Putamen (tissue), 1 donor: ENCODE measurements at regions not wholly inside any gene's neighbourhood (a gene's known extent, or its start where the extent isn't known, plus 50 kb on each side); places are given as distances from the start of the nearest gene placed in this dataset.

ENCODE experiments used
- DNase-seq: peaks from one replicate; pipeline ENCODE4 v3.0.0-alpha.2; 2016; ENCODE audit warnings: low spot score

DNA sequence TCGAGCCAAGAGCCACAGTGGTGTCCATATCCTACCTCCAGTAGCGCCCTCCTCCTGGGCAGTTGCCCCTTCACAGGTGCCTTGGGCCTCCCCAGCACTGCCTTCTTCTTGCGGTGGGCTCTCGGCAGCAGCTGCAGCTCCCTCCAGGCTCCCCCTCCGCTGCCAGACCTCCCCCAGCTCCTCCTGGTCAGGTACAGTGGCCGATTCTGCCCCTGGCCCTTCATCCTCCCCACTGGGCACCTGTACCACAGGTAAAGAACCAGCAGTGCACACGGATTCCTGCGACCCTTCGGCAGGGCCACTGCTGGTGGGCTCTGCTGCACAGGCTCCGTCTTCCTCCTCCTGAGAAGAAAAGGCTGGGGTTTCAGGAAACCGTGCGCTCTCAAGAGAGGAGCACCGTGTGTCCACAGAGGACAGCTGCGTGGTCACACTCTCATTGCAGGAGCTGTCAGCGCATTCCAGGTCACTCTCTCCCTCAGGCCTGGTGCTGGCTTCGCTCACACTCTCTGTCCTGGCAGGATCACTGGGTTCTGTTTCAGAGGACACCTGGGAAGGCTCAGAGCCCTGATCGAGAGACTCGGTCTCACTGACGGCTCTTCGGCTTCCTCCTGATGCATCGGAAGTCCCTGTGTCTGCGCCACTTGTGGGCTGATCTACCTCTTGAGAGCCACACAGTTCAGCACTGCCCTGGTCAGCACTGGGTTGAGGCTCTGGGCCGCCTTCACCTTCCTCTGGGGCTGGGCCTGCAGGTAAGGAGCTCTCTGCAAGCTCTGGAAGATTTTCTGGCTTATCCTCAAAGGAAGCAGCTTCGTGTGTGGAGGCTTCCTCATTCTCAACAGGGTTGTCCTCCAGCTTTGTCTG lies 147.4 kb upstream of the STK17B start:
- DNase-seq: no peak

DNA sequence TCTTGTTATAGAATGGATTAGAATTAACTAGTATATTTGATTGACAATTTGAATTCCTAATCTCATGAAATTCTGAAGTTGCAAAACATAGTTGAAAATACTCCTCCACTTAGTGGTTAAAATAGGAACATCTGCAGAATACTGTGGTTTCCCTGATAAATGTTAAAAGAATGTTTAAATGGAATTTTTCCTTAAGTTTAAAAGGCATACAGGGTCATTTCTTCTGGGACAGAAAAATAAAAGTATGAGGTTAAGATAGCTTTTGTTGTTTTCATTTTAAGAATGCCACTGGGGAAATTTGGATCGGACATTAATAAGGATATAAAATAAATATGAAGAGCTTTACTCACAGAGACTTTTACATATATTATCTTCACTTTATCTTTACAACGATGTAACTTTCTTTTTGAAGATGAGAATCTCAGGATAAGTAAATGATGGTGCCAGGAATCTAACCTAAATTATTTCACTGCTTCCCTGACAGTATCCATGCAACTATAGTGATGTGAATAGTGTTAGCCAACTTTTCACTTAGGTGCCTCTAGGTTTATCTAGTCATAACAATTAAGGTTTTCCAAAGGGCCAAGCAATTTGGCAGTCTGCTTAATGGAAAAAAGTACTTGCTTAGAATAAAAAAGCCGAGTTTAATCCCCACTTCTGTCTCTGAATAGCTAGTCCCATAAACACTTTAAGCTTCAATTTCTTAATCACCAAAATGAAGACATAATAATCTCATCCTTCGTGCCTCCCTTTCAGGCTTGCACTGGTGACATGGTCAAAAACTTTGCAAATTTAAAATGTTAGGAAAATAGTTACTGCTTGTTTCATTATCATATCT lies 151.8 kb upstream of the STK17B start:
- DNase-seq: peak; percentile 33

DNA sequence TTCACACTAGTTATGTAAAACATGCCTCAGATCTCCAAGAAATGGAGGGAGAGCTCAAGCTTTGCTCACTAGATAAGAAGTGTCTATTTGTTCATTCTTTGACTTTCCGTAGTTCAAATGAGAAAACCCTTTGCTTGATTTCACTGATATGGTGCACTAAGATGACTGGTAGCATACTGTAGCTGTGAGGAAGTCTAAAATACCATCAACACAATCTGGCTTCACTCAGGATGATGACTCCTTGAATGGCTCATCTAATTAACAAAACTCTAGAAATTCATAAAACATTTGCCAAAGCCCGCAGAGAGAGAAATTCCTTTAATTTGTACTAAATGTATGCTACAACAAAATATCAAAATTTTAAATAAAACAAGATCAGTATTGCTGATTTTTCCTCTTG lies 152.8 kb upstream of the STK17B start:
- no peak for DNase-seq

DNA sequence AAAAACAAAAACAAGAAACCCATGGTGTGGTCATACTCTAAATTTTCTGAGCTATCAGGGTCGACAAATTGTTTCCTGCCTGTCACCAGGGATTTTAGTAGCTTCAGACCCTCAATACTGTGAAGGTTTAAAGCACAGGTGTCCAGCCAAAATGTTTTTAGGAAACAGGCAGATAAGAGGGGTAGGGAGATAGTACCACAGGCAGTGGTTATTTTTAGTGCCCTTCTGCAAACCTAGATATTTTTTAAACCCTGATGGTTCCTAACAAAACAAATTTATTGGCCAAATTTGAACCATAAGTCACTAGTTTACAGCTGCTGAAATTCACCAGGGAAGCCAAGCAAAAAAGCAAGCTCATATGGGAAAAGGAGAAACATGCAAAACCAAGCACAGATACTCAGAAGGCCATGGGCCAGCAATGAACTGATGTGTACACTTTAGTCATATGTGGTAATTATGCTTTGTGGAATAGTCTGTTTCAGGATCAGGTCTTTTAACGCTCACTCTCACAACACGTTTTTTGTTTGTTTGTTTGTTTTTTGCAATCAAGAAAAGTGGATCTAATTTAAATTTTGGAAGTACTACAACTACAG lies 156.8 kb upstream of the STK17B start:
- DNase-seq: no peak

DNA sequence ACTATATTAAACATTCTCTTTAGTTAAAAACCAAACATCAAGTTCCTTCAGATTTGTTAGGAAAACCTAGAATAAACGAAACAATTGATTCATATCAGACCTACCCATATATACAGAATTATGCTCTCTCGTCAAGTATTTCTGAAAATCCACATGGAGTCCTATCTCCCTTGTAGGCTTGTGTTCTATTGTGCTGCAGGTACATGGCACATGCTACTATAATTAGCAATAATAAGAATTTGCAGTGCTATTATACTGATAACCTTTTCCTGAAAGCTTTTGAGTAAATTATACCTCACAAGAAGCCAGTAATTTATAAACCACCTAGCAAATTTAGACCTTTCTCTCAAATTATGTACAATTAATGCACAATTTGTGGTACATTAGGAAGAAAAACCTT lies 158.6 kb upstream of the STK17B start:
- no peak for DNase-seq

DNA sequence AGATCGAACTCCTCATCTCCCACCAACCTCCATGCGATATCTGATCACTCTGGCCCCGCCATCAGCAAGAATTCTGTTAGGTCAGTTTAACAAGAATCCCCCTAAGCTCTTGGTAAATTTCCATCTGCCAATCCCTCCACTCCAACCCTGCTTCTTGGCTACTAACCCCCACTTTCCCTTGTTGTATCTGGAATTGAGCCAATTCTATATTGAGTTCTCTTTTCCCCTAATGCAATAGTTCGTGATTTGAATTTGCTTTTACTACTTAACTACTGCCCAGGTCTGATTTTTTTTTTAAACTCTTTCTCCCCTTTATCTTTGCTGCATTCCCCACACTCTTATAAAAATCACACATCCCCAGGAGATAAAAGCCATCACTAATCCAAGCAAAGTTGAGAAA lies 159.3 kb upstream of the STK17B start:
- no peak for DNase-seq

DNA sequence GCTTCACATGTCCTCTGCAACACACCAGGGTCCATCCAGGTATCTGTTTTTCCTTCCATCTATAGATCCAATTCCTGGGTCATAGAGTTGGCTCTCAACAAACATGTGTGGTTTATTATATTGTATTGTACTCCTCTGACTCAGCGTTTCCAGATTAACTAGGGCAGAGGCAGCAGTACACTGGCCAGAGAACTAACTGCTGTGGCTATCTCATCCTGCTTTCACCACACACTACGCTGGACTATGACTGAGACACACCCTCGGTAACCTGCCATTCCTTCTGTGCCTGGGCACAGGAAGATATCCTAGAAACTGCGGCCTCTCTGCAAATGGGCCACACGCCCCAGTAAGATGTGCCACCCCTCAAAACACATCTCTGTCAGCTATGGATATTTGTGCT lies 159.8 kb upstream of the STK17B start:
- DNase-seq: no peak

DNA sequence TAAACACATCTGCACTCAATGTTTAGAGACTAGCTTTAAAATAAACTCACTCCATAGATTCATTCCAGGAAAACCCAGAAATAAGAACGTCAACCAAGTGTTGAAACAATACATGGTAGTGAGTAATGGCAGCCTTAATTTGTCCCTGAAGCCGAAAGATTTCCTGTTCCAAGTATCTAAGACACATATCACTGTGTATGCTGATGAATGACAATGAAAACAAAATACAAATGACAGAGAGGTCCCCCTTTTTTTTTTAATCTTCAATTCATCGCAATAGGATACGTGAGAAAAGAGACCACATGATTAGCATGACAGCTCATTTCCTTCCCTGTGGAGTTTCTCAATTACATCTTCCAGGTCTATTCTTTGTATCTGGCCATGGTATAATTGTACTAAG lies 160.5 kb upstream of the STK17B start:
- no peak for DNase-seq

DNA sequence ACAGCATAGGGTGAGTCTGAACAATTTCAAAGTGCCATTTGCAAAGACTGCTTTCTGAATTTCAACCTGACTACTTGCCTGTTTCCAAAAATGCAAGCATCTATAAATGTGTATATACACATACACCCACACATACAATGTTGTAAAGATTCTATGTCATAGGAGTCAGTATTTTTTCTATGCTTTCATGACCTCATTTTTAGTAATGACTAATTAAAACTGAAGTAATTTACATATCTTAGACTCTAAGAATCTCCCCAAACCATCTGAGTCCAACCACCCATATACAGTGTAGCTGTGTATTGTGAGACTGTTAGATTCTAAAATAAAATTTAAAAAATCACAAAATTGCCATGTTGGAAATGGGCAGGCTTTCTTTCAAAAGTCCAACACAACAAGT lies 162.0 kb upstream of the STK17B start:
- no peak for DNase-seq

DNA sequence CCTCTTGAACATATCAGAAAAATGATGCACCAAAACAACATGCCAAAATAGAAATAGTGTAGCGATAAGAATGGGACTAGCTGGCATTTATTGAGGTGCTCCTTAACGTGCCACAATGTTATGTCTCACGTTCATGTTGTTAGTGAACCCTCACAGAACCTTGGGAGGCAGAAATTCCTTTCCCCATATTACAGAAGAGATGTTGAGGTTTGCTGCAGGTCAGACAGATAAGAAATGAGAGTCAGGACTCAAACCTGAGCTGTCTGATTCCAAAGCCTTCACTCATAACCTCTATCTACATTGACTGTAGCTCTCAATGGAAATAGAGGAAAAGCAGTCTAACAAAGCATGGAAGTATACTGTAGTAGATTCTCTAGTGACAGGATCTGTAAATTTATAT lies 163.3 kb upstream of the STK17B start:
- no peak for DNase-seq

DNA sequence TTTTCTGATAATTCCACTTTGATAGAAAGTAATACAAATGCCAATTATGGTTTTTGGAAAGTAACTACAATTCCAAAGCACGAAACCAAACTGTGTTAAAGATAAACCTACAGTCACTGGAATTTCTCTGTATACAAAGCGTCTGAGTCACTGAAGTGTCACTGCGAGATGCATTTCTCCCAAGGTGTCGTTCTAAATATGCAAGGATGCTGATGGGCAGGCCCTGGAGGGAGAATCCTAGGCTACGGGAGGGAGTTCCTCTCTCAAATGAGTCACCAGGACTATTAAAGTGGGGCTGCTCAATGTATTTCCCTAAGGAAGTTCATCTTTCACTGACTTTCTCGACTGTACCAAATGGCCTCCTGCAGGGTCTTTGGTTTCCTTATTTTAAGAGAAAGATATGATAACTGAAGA lies 163.8 kb upstream of the STK17B start:
- DNase-seq: no peak

DNA sequence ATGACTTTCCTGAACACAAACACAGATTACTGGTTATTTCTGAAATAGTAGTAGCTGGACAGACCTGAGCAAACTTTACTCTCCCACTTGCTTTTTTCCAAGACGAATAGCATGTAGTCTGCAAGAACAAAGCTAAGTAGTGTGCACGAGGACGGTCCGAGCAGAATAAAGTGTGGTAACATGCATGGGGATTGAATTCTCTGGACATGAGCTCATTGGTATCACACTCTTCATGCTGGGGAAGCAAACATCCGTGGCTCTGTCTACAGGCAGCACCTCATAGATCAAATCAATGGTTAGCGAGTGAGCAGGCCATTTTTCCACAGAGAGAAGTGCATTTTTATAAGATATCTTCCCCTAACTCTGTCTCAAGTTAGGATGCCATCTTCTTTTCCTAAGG lies 164.8 kb upstream of the STK17B start:
- no peak for DNase-seq

DNA sequence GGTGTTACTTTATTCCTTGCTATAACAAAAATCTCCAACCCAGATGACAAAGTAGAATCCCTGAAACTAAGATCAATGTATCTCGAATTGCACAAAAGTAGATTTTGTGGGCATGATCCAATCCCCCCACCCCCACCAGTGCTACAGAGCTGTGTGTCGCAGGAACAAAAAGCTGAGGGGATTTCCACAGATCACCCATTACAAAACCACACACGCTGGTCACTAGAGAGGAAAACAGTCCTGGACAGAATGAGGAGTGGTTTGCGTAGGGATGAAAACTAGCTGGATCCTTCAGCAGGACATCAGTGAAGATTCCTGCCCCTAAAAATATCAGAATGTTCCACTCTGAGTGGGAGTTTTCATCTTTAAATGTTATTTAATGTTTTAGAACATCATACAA lies 165.3 kb upstream of the STK17B start:
- DNase-seq: no peak

DNA sequence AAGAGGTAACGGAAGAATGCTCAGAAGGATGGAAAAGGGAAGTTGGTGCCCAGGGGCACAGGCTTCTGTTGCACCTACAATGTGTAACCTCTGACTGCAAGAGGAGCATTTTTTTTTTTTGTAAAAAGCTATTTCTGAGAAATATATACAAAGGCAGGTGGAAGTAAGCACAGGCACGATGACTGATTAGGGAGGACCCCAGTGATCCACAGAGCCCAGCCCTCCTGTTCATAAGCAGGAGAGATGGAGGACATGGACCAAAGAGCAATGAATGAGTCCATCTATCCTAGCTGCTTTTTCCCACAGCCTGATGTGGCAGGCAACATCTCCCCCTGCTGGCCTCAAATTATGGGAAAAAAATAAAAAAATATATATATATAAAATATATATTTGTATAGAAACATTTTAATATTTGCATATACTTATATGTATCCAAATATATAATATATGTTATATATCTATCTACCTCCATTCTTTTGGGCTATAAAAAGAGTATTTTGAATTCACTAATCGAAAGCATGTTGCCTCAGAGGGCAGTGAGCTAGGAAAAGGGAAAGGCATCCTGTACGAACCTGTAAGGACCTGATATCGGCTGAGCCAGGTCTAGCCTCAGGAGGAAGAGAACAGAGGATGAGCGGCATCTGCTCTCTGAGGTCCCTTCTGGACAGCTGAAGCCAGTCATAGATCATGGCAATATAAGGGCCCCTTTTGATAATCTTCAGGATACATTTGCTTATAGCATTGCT lies 166.0 kb upstream of the STK17B start:
- peak; percentile 15 for DNase-seq

DNA sequence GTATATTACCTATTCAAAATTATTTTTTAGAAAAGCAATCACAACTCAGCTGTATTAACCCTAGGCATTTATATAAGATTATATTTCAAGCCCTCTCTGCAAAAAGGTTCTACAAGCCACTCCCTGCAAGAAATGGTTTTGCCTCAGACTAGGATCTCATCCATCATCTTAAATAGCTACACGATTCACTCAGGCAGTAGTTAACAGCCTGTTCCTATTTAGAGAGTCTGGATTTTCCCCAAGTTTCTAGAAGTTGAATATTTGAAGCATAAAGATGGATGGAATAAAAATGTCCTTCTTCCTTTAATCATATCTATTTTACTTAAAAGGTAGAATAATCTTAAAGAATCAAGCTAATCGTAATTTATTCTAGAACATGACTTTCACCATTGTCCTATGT lies 167.1 kb upstream of the STK17B start:
- no peak for DNase-seq

DNA sequence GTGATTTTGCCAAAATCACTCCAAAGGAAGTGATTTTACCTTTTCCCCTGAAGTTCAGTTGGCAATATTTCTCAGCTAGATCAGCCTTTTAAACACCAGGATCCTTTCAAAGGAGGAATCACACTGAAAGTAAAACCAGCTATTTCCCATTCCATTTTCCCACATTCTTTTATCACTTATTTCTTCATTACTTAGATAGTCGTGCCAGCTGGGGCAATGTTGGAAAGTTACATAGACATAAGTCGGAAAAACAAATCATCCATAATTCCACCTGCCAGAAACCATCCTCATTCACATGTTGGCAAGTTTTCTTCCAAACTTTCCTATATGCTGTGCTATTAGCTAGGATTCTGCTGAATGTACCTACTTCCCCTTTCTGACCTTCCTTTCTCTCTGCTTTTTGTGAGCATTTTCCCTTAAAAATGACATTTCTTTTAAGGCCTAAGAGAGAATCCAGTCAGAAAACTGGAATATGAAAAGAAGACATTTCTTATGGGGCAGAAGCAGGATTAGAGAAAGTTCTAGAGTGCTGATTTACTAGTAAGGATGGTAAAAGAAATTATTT lies 170.0 kb upstream of the STK17B start:
- no peak for DNase-seq

DNA sequence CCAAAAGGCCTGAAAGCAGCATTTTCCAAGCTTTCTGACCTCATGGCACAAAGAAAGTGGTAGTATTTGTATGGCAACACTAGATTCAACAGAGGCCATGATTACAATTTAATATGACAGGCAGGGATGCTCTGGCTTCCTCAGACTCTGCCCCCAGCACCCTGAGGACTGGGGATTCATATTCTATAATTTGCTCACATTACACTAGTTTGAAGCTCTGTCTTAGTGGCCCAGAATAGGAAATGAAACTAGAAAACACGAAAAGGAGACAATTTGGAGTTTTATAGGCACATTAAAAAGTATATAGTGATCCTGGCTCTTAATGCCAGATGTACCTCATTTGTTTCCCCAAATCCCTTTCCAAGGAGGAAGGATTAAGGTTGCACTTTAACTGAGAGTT lies 173.0 kb upstream of the STK17B start:
- DNase-seq: no peak

DNA sequence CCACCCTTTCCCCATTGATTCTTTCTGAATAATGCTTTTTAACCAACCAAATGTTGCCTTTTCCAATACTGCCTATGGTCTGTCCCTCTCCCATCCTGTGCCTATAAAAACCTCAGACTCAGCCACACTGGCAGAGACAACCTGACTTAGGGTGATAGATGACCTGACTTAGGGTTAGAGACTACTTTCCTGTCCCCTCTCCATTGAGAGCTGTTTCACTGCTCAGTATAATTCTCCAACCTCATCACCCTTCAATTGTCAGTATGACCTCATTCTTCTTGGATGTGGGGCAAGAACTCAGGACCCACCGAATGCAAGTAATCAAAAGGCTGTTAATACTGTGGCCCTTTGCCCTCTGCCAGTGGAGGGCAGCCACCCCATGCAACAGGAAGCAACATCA lies 182.3 kb upstream of the STK17B start:
- DNase-seq: no peak

DNA sequence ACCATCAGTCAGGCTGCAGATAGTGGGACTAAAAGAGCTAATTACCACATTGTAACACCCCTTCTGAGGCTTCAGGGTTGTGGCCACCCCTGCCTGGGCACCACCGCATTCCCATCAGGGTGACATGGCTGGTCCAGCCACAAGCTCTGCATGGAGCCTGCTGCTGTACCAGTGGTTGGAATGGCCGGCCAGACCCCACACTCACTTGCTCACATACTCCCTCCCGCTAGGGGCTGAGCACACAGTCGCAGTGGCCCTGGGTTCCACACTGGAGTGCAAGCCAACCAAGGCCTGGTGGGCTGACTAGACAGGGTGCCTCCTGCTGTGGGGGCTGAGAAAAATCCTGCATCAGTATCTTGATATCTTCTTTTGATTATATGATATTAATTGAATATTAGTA lies 182.8 kb upstream of the STK17B start:
- no peak for DNase-seq

DNA sequence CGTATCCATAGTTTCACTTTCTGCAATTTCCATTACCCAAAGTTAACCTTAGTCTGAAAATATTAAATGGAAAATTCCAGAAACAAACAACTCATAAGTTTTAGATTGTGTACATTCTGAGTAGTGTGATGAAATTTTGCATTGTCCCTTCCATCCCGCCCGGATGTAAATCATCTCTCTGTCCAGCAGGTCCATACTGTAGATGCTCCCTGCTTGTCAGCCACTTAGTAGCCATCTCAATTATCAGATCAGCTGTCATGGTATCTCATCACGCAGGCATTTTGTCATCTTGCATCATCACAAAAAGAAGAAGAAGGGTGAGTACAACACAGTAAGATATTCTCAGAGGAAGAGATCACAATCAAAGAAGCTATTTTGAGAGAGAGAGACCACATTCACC lies 185.0 kb upstream of the STK17B start:
- DNase-seq: no peak

DNA sequence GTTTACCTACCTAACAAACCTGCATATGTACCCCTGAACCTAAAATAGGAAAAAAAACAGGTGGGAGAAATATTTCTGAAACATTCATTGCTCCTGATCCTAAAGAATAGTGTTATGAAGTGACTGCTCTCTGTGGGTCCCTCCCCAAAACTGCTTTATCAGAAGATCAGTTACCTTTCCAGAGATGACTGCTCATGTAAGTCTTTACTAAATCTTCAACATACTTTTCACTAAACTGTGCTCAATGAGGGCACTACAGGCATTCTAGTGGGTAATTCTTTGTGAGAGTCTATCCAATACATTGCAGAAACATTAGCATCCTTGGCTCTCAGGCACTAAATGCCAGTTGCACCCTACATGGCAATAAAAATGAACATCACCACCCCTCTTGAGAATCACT lies 189.3 kb upstream of the STK17B start:
- no peak for DNase-seq
